ENCODE measurements at regions not wholly inside any gene's neighbourhood (a gene's known extent, or its start where the extent isn't known, plus 50 kb on each side); places are given as distances from the start of the nearest gene placed in this dataset.

- TF ChIP-seq CTCF (conservative IDR thresholded peaks at IDR 0.05 in 1 of 2, IDR thresholded peaks at IDR 0.05 in 1 of 2; ENCODE audit: low read depth in 1 of 2, low read length in 2 of 2) (no peak), EZH2 (IDR thresholded peaks at IDR 0.05; ENCODE audit: low read length, missing control alignments) (no peak)
These were observed 133.1 kb upstream of the FOXA2 start for GRCh38 chr20:22717466-22717865.
